ENCODE measurements at regions not wholly inside any gene's neighbourhood (a gene's known extent, or its start where the extent isn't known, plus 50 kb on each side); places are given as distances from the start of the nearest gene placed in this dataset.

DNA sequence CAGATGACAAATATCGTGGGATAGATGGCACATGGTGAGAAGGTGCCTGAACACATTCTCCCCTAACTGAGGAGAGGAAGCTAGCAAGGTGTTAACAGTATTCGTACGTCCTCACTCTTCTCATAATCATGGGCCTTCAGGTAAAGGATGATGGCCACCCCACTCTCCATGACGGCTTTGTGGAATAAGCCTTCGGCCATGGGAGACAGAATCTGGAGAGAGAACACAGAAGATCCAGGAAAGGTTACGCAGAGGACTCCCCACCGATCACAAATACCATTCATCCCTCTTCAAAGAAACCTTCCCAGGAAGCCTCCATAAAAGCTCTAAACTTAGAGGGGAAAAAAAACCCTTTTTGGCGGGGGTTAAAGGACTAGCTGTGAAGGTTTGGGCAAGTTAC, 189.9 kb downstream of the BCR start:
- Histone ChIP-seq H3K4me3 (no peak overlapping the region), H3K4me1 (no peaks in the 10 kb centered on the region), H3K27ac (no peak overlapping the region), H3K36me3 (no peaks in the 10 kb centered on the region), H3K9me3 (no peaks in the 10 kb centered on the region), H3K27me3 (peaks cover 0 to 25% (median 3%) of the 10 kb centered on the region in 9 donors)
- 63 to 72% (median 70%) methylated on average over 8 of the region's 8 CpGs for whole genome bisulfite sequencing, 4 donors
- TF ChIP-seq, protein P1, sequence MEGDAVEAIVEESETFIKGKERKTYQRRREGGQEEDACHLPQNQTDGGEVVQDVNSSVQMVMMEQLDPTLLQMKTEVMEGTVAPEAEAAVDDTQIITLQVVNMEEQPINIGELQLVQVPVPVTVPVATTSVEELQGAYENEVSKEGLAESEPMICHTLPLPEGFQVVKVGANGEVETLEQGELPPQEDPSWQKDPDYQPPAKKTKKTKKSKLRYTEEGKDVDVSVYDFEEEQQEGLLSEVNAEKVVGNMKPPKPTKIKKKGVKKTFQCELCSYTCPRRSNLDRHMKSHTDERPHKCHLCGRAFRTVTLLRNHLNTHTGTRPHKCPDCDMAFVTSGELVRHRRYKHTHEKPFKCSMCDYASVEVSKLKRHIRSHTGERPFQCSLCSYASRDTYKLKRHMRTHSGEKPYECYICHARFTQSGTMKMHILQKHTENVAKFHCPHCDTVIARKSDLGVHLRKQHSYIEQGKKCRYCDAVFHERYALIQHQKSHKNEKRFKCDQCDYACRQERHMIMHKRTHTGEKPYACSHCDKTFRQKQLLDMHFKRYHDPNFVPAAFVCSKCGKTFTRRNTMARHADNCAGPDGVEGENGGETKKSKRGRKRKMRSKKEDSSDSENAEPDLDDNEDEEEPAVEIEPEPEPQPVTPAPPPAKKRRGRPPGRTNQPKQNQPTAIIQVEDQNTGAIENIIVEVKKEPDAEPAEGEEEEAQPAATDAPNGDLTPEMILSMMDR (IDR thresholded peaks at IDR 0.05) = no peak
- TF ChIP-seq POLR2A (IDR thresholded peaks at IDR 0.05) = no peak
- DNase-seq (no peak), ATAC-seq (no peak)
- intact Hi-C loops (cut with DNase I) = no loop called here

DNA sequence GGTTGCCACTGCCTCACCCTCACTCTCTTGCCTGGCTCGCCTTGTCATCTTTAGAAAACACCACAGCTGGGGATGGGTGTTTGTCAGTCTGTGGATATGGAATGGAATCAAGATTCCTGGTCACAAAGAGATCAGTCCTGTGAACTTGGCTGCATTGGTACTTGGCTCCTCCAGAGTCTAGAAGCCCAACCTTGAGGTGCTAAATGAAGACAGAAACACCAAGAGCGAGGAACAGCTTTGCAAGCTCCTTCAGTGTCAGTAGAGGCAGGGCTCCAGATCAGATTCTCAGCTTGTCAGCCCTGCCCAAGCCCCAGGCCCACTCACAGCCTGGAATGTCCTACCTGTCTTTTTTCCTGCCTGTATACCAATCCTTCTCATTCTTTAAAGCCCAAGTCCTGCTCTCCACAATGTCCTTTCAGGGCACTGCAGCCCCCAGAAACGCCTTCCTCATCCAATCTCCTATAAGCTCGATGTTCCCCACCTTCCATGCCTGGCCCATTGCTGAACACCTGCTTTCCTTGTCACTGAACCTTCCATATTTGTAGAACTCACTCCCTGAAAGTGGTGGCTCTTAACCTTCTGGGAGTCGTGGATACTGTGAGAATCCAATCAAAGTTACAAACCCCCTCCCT, 188.9 kb downstream of the BCR start:
- Histone ChIP-seq H3K9me3 (no peaks in the 10 kb centered on the region), H3K4me3 (no peak overlapping the region), H3K4me1 (no peaks in the 10 kb centered on the region), H3K36me3 (no peaks in the 10 kb centered on the region), H3K27ac (no peak overlapping the region), H3K27me3 (peaks cover 0 to 25% (median 3%) of the 10 kb centered on the region in 9 donors)
- TF ChIP-seq POLR2A (IDR thresholded peaks at IDR 0.05) = no peak
- TF ChIP-seq, protein P1 (IDR thresholded peaks at IDR 0.05) = no peak
- DNase-seq = no peak
- no peak for ATAC-seq
- 65 to 84% (median 74%) methylated on average over 5 of the region's 5 CpGs for WGBS, 4 donors
- intact Hi-C loops (cut with DNase I) = no loop called here

Data from heart left ventricle (tissue), 16 donors.